COLO668 (cell line): ENCODE measurements at regions not wholly inside any gene's neighbourhood (a gene's known extent, or its start where the extent isn't known, plus 50 kb on each side); places are given as distances from the start of the nearest gene placed in this dataset.

Experiments used
- DNase-seq: peaks from one replicate; lab custom pipeline; 2025; ENCODE audit not compliant: unreplicated experiment; lab: John Stamatoyannopoulos, UW

GRCh38 chr12:41936333-41936732, 208.3 kb downstream of the GXYLT1 start:
- DNase-seq = no peak

- DNase-seq = no peak
Observed at GRCh38 chr12:41935911-41936310, 208.8 kb downstream of the GXYLT1 start.

- DNase-seq = peak; percentile 63
Observed at GRCh38 chr12:41932470-41932991, 212.1 kb downstream of the GXYLT1 start.

GRCh38 chr12:41930866-41931437, 213.7 kb downstream of the GXYLT1 start:
- no peak for DNase-seq

- DNase-seq = no peak
Observed at GRCh38 chr12:41924111-41924510, 220.6 kb downstream of the GXYLT1 start.

GRCh38 chr12:41923351-41923750, 221.3 kb downstream of the GXYLT1 start:
- DNase-seq = no peak

GRCh38 chr12:41920355-41920754, 224.3 kb downstream of the GXYLT1 start:
- DNase-seq = no peak

GRCh38 chr12:41919526-41920261, 225.0 kb downstream of the GXYLT1 start:
- no peak for DNase-seq

- DNase-seq = no peak
Observed at GRCh38 chr12:41919048-41919447, 225.6 kb downstream of the GXYLT1 start.

GRCh38 chr12:41917938-41918341, 226.7 kb downstream of the GXYLT1 start:
- DNase-seq = no peak

- no peak for DNase-seq
Observed at GRCh38 chr12:41917181-41917580, 227.5 kb downstream of the GXYLT1 start.

GRCh38 chr12:41910578-41911320, 233.9 kb downstream of the GXYLT1 start:
- no peak for DNase-seq

GRCh38 chr12:41908206-41908605, 236.5 kb downstream of the GXYLT1 start:
- no peak for DNase-seq

GRCh38 chr12:41907550-41907949, 237.1 kb downstream of the GXYLT1 start:
- no peak for DNase-seq

- no peak for DNase-seq
Observed at GRCh38 chr12:41907021-41907420, 237.7 kb downstream of the GXYLT1 start.

GRCh38 chr12:41905759-41906297, 238.8 kb downstream of the GXYLT1 start:
- DNase-seq = no peak

- DNase-seq = no peak
Observed at GRCh38 chr12:41905073-41905758, 239.5 kb downstream of the GXYLT1 start.

GRCh38 chr12:41904041-41904440, 240.6 kb downstream of the GXYLT1 start:
- no peak for DNase-seq

GRCh38 chr12:41903014-41903708, 241.5 kb downstream of the GXYLT1 start:
- DNase-seq = no peak

- no peak for DNase-seq
Observed at GRCh38 chr12:41899577-41899976, 245.1 kb downstream of the GXYLT1 start.
